ENCODE measurements at regions not wholly inside any gene's neighbourhood (a gene's known extent, or its start where the extent isn't known, plus 50 kb on each side); places are given as distances from the start of the nearest gene placed in this dataset.

DNA sequence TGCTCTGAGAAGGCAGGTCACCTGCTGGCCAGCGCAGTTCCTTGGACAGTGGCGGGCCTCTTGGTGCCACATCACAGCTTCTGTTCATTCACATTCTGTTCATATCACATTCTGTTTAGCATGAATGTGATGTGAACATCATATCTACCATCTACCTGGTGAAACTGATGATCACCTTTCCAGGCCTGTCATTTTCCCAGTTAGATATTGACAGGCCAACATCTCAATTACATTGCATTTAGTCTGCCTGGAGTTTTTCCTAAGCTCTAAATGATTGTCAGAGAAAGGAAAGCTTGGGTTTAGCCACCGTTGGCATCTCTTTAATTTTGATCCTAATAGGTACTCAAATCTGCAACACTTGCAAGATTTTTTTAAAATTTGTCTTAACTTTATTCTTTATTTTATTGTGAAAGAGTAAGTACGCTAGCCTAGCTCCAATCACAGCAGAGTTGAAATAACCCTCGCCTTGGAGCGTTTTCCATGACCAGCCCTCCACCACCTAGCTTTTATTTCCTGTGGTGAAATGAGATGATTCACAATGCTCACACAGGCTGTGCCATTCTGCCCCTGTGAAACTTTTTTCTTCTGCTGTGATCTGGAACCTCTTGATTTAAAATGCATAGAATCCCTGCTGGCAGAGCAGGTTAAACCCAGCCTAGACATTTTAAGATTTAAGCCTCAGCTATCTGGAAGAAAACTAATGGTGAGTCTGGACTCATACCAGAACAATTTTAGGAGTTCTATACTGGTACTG is 225.0 kb downstream of the ESM1 start:
- Histone ChIP-seq H3K9me3 (no peaks in the 10 kb centered on the region), H3K4me1 (no peaks in the 10 kb centered on the region), H3K4me3 (ENCODE audit: low read depth, low read length) (no peak overlapping the region), H3K27me3 (replicated peaks; ENCODE audit: control insufficient read depth, insufficient read depth, low read length) (no peaks in the 10 kb centered on the region; the same call in 1 of the 2 replicates), H3K36me3 (ENCODE audit: control insufficient read depth, insufficient read depth, low read length) (no peaks in the 10 kb centered on the region)
- Mint-ChIP-seq H3K36me3 (ENCODE audit: insufficient read depth, unreplicated experiment) (no peaks in the 10 kb centered on the region), H3K4me3 (ENCODE audit: unreplicated experiment) (no peak overlapping the region), H3K27me3 (ENCODE audit: insufficient read depth, unreplicated experiment) (no peaks in the 10 kb centered on the region), H3K9me3 (ENCODE audit: unreplicated experiment) (no peaks in the 10 kb centered on the region), H3K27ac (ENCODE audit: unreplicated experiment) (no peak overlapping the region), H3K4me1 (ENCODE audit: low read depth, unreplicated experiment) (no peaks in the 10 kb centered on the region)
- DNase-seq: no peak
- TF ChIP-seq, protein P1, sequence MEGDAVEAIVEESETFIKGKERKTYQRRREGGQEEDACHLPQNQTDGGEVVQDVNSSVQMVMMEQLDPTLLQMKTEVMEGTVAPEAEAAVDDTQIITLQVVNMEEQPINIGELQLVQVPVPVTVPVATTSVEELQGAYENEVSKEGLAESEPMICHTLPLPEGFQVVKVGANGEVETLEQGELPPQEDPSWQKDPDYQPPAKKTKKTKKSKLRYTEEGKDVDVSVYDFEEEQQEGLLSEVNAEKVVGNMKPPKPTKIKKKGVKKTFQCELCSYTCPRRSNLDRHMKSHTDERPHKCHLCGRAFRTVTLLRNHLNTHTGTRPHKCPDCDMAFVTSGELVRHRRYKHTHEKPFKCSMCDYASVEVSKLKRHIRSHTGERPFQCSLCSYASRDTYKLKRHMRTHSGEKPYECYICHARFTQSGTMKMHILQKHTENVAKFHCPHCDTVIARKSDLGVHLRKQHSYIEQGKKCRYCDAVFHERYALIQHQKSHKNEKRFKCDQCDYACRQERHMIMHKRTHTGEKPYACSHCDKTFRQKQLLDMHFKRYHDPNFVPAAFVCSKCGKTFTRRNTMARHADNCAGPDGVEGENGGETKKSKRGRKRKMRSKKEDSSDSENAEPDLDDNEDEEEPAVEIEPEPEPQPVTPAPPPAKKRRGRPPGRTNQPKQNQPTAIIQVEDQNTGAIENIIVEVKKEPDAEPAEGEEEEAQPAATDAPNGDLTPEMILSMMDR (IDR thresholded peaks at IDR 0.05; ENCODE audit: insufficient read depth in 1 of 2, low read depth in 1 of 2, low read length in 1 of 2, severe bottlenecking in 1 of 2, unreplicated experiment in 1 of 2): no peak
- BruUV-seq (replicated peaks): no TSS peak
- intact Hi-C loops (cut with micrococcal nuclease; ENCODE audit: unreplicated experiment): loop anchor here (10.0 kb wide), 1 partner anchor 84 kb away; no protein-coding TSS in a partner anchor
- POLR2A ChIA-PET: no interaction called here
- CTCF ChIA-PET: no interaction called here

DNA sequence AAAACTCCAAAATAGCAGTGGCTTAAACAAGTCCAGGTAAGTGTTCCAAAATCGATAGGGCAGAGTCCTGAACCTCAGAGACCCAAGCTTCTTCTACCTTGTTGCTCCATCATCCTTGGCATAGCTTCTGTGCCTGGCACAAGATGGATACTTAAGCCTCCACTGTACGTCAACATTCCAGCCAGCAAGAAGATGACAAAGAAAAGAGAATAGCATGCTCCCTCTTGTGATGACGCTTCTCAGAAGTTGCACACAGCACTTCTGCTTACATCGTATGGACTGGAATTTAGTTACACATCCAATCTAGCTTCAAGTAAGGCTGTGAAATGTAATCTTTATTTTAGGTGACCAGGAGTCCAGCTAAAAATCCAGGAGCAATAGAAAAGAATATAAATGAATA is 227.4 kb downstream of the ESM1 start:
- H3K9me3 ChIP-seq: no peaks in the 10 kb centered on the region
- H3K4me3 ChIP-seq (ENCODE audit: low read depth, low read length): no peak overlapping the region
- ChIA-PET POLR2A (no interaction called here), CTCF (no interaction called here)
- Mint-ChIP-seq H3K36me3 (ENCODE audit: insufficient read depth, unreplicated experiment) (no peaks in the 10 kb centered on the region), H3K4me1 (ENCODE audit: low read depth, unreplicated experiment) (no peaks in the 10 kb centered on the region), H3K27ac (ENCODE audit: unreplicated experiment) (no peak overlapping the region), H3K9me3 (ENCODE audit: unreplicated experiment) (no peaks in the 10 kb centered on the region), H3K4me3 (ENCODE audit: unreplicated experiment) (no peak overlapping the region), H3K27me3 (ENCODE audit: insufficient read depth, unreplicated experiment) (no peaks in the 10 kb centered on the region)
- no TSS peak for BruUV-seq (replicated peaks)
- no peaks in the 10 kb centered on the region for H3K27me3 ChIP-seq (replicated peaks; ENCODE audit: control insufficient read depth, insufficient read depth, low read length)
- DNase-seq: no peak
- intact Hi-C loops (cut with micrococcal nuclease; ENCODE audit: unreplicated experiment): no loop called here
- H3K4me1 ChIP-seq: no peaks in the 10 kb centered on the region
- no peaks in the 10 kb centered on the region for H3K36me3 ChIP-seq (ENCODE audit: control insufficient read depth, insufficient read depth, low read length)
- TF ChIP-seq, protein P1 (IDR thresholded peaks at IDR 0.05; ENCODE audit: insufficient read depth in 1 of 2, low read depth in 1 of 2, low read length in 1 of 2, severe bottlenecking in 1 of 2, unreplicated experiment in 1 of 2): no peak

- H3K4me1 ChIP-seq: no peaks in the 10 kb centered on the region
- no peaks in the 10 kb centered on the region for H3K36me3 ChIP-seq (ENCODE audit: control insufficient read depth, insufficient read depth, low read length)
- TF ChIP-seq, protein P1 (IDR thresholded peaks at IDR 0.05; ENCODE audit: insufficient read depth in 1 of 2, low read depth in 1 of 2, low read length in 1 of 2, severe bottlenecking in 1 of 2, unreplicated experiment in 1 of 2): no peak
- H3K9me3 Mint-ChIP-seq (ENCODE audit: unreplicated experiment): no peaks in the 10 kb centered on the region
- no peak overlapping the region for H3K27ac Mint-ChIP-seq (ENCODE audit: unreplicated experiment)
- no peaks in the 10 kb centered on the region for H3K27me3 Mint-ChIP-seq (ENCODE audit: insufficient read depth, unreplicated experiment)
- ChIA-PET POLR2A (no interaction called here), CTCF (no interaction called here)
- no peaks in the 10 kb centered on the region for H3K4me1 Mint-ChIP-seq (ENCODE audit: low read depth, unreplicated experiment)
- no peaks in the 10 kb centered on the region for H3K9me3 ChIP-seq
- H3K4me3 ChIP-seq (ENCODE audit: low read depth, low read length): no peak overlapping the region
- no peaks in the 10 kb centered on the region for H3K36me3 Mint-ChIP-seq (ENCODE audit: insufficient read depth, unreplicated experiment)
- DNase-seq: no peak
- intact Hi-C loops (cut with micrococcal nuclease; ENCODE audit: unreplicated experiment): no loop called here
- no peak overlapping the region for H3K4me3 Mint-ChIP-seq (ENCODE audit: unreplicated experiment)
- no TSS peak for BruUV-seq (replicated peaks)
- H3K27me3 ChIP-seq (replicated peaks; ENCODE audit: control insufficient read depth, insufficient read depth, low read length): no peaks in the 10 kb centered on the region
Observed at GRCh38 chr5:54757541-54757940, 227.9 kb downstream of the ESM1 start.
